HepG2 (cell line): ENCODE measurements at regions not wholly inside any gene's neighbourhood (a gene's known extent, or its start where the extent isn't known, plus 50 kb on each side); places are given as distances from the start of the nearest gene placed in this dataset.

Experiments
- ATAC-seq: fragments of 200-7000 bp; cut with Tn5 transposase; 3 replicates; pipeline ENCODE4 v1.9.1; 2020; ENCODE audit warnings: mild to moderate bottlenecking, moderate library complexity
- BruUV-seq: library from RNA; stranded (reverse); fragments of 400-500 nt; replicated peaks from 2 replicates; lab custom pipeline; 2021; lab: Mats Ljungman, UMichigan
- CTCF ChIA-PET: fragments of 300-600 bp; formaldehyde crosslinking; extraction: SDS; loops from one replicate; lab custom pipeline; 2021; ENCODE audit warnings: low total read pairs, inconsistent platforms, low intra/inter-chr PET ratio; lab: Yijun Ruan, JAX
- POLR2A ChIA-PET: fragments of 350-600 bp; sonication (Branson Sonifier 250); formaldehyde crosslinking; loops from one replicate; lab custom pipeline; 2020; ENCODE audit warnings: antibody characterized with exemption, inconsistent platforms; lab: Yijun Ruan, JAX
- DNase-seq: peaks from one replicate; pipeline ENCODE4 v3.0.0-alpha.2; 2015; ENCODE audit warnings: low spot score
- FAIRE-seq: peaks from 3 replicates; lab custom pipeline; 2011; peaks lifted over from hg19 to GRCh38; lab: Jason Lieb, UNC
- H2AFZ ChIP-seq: one replicate; pipeline ENCODE4 v1.6.1; 2011; ENCODE audit warnings: low read length, inconsistent platforms
- H3K27ac ChIP-seq: fragments of 300-600 bp; 3 replicates; pipeline ENCODE4 v1.8.0; 2011; ENCODE audit warnings: mixed run types, mild to moderate bottlenecking, mixed read lengths, low read length, inconsistent platforms; ENCODE audit not compliant: insufficient read depth; ENCODE audit errors: extremely low read length
- H3K27me3 ChIP-seq, 2 experiments: fragments of 200-600 bp in 1 of 2; 2 replicates in 1 of 2; 3 replicates in 1 of 2; pipeline versions ENCODE4 v1.6.0 to v1.8.0; 2011; ENCODE audit warnings: low read length in 2 of 2, mild to moderate bottlenecking in 2 of 2, moderate library complexity in 2 of 2, inconsistent platforms in 1 of 2; ENCODE audit not compliant: insufficient read depth in 2 of 2, control insufficient read depth in 1 of 2
- H3K36me3 ChIP-seq, 2 experiments: fragments of 200-600 bp in 1 of 2; replicated peaks in 1 of 2; 2 replicates in 1 of 2; 3 replicates in 1 of 2; pipeline versions ENCODE4 v1.5.1 to v1.8.0; 2011; ENCODE audit warnings: low read length in 2 of 2, inconsistent platforms in 1 of 2; ENCODE audit not compliant: insufficient read depth in 2 of 2, control insufficient read depth in 1 of 2
- H3K4me1 ChIP-seq: 2 replicates; pipeline ENCODE4 v1.5.1; 2012; ENCODE audit warnings: low read length, inconsistent platforms; ENCODE audit not compliant: insufficient read depth
- H3K4me2 ChIP-seq: 2 replicates; pipeline ENCODE4 v1.6.0; 2011; ENCODE audit warnings: low read depth, low read length, inconsistent platforms
- H3K4me3 ChIP-seq, 3 experiments: fragments of 200-600 bp in 1 of 3; sonication (generic), shearing (Covaris generic) in 1 of 3; replicated peaks in 1 of 3; 2 replicates each; pipeline ENCODE4 v1.5.1; 2011 to 2016; ENCODE audit warnings: low read length in 3 of 3, inconsistent platforms in 2 of 3, low read depth in 2 of 3, mild to moderate bottlenecking in 2 of 3, control low read depth in 1 of 3, mixed read lengths in 1 of 3; ENCODE audit not compliant: insufficient read depth in 1 of 3
- H3K79me2 ChIP-seq: one replicate; pipeline ENCODE4 v1.6.1; 2011; ENCODE audit warnings: low read length, inconsistent platforms; ENCODE audit not compliant: insufficient read depth
- H3K9ac ChIP-seq: 2 replicates; pipeline ENCODE4 v1.6.0; 2011; ENCODE audit warnings: mild to moderate bottlenecking, low read depth, low read length, inconsistent platforms; ENCODE audit not compliant: insufficient read depth
- H3K9me3 ChIP-seq: 2 replicates; pipeline ENCODE4 v1.5.1; 2012; ENCODE audit warnings: mild to moderate bottlenecking, low read length
- H4K20me1 ChIP-seq: 2 replicates; pipeline ENCODE4 v1.6.0; 2011; ENCODE audit warnings: inconsistent platforms, mild to moderate bottlenecking, low read length, moderate library complexity; ENCODE audit not compliant: insufficient read depth
- CHD2 ChIP-seq: IDR thresholded peaks from 2 replicates; pipeline ENCODE4 v1.6.1; 2011; ENCODE audit warnings: low read depth, low read length, improper control_type of control experiment
- FOSL2 ChIP-seq: sonication (generic); formaldehyde crosslinking; IDR thresholded peaks from 2 replicates; pipeline ENCODE4 v1.4.0; 2020; ENCODE audit warnings: missing genetic modification reagents
- MAFF ChIP-seq: IDR thresholded peaks from 2 replicates; pipeline ENCODE4 v1.6.1; 2011; ENCODE audit warnings: low read depth, low read length, improper control_type of control experiment
- MAFK ChIP-seq, 2 experiments: IDR thresholded peaks in 1 of 2; conservative IDR thresholded peaks in 1 of 2; 2 replicates each; pipeline ENCODE4 v1.6.1; 2011; ENCODE audit warnings: improper control_type of control experiment in 2 of 2, low read length in 2 of 2
- MXI1 ChIP-seq: IDR thresholded peaks from 3 replicates; pipeline ENCODE4 v1.6.1; 2012; ENCODE audit warnings: low read depth, low read length, inconsistent platforms, borderline replicate concordance
- STAG1 ChIP-seq: sonication (generic); formaldehyde crosslinking; IDR thresholded peaks from 2 replicates; pipeline ENCODE4 v1.4.0; 2020; ENCODE audit warnings: missing genetic modification reagents
- ZNF7 ChIP-seq: IDR thresholded peaks from 2 replicates; pipeline ENCODE4 v1.6.1; 2016; ENCODE audit warnings: missing biosample characterization, missing genetic modification reagents
- WGBS: methylation state at CpG from one replicate; pipeline ENCODE4 v1.1.6; 2017; ENCODE audit warnings: low lambda C conversion rate; 5-methylcytosine and 5-hydroxymethylcytosine counted together
- in situ Hi-C: cut with HindIII; loops from 2 replicates; pipeline ENCODE4 v1.10.0; 2017; ENCODE audit warnings: low pct_unique_long_range_greater_than_20kb; ENCODE audit not compliant: extremely low pct_ligation_motif_present
- intact Hi-C: fragments of 100-400 bp; cut with micrococcal nuclease; formaldehyde crosslinking; loops from one replicate; pipeline ENCODE4 v1.10.0; 2022; ENCODE audit not compliant: unreplicated experiment

- in situ Hi-C loops: no loop called here
- no peak for ATAC-seq
- Histone ChIP-seq H3K4me3 (no peak overlapping the region), H3K36me3 (no peaks in the 10 kb centered on the region), H4K20me1 (no peaks in the 10 kb centered on the region), H3K27me3 (peaks cover 0 to under 1% of the 10 kb centered on the region in 2 experiments; a peak in 1 of 5 replicates), H3K9ac (no peak overlapping the region), H2AFZ (no peak overlapping the region), H3K4me2 (no peak overlapping the region), H3K9me3 (no peaks in the 10 kb centered on the region), H3K79me2 (no peaks in the 10 kb centered on the region), H3K27ac (no peak overlapping the region), H3K4me1 (no peaks in the 10 kb centered on the region)
- 66% methylated on average over 4 of the region's 4 CpGs for WGBS
- DNase-seq: no peak
- CTCF ChIA-PET: no interaction called here
- BruUV-seq: no TSS peak
- POLR2A ChIA-PET: no interaction called here
- TF ChIP-seq MAFF: peak; percentile 94
- no peak for TF ChIP-seq MXI1
- TF ChIP-seq MAFK (conservative IDR thresholded peaks at IDR 0.05 in 1 of 2, IDR thresholded peaks at IDR 0.05 in 1 of 2; ENCODE audit: low read length in 2 of 2): peak; percentile 88 to 96
- FAIRE-seq: no peak
- intact Hi-C loops: loop anchor here (10.0 kb wide), 1 partner anchor 492 kb away; no protein-coding TSS in a partner anchor
Observed at GRCh38 chr13:22253107-22253506, 582.2 kb downstream of the FGF9 start.

- H3K36me3 ChIP-seq: no peaks in the 10 kb centered on the region
- WGBS: 1% methylated on average over 2 of the region's 2 CpGs
- no peak overlapping the region for H3K4me3 ChIP-seq
- H2AFZ ChIP-seq: no peak overlapping the region
- no peak overlapping the region for H3K9ac ChIP-seq
- H3K27ac ChIP-seq: no peak overlapping the region
- intact Hi-C loops (loop anchor here (10.0 kb wide), 1 partner anchor 489 kb away; no protein-coding TSS in a partner anchor), in situ Hi-C loops (no loop called here)
- POLR2A ChIA-PET: no interaction called here
- no peak for ATAC-seq
- no peaks in the 10 kb centered on the region for H3K79me2 ChIP-seq
- BruUV-seq: no TSS peak
- no peaks in the 10 kb centered on the region for H3K9me3 ChIP-seq
- CTCF ChIA-PET: no interaction called here
- no peaks in the 10 kb centered on the region for H3K4me1 ChIP-seq
- no peak for DNase-seq
- H3K4me2 ChIP-seq: no peak overlapping the region
- H3K27me3 ChIP-seq: no peaks in the 10 kb centered on the region
- TF ChIP-seq STAG1 (CRISPR knock-in tag): peak; percentile 7; the same call in 1 of the 2 replicates
- no peak for TF ChIP-seq FOSL2 (CRISPR knock-in tag)
- TF ChIP-seq ZNF7 (CRISPR knock-in tag): no peak
- no peak for TF ChIP-seq CHD2
- peak; percentile 98 to 100 for TF ChIP-seq MAFK (conservative IDR thresholded peaks at IDR 0.05 in 1 of 2, IDR thresholded peaks at IDR 0.05 in 1 of 2; ENCODE audit: low read length in 2 of 2)
- TF ChIP-seq MAFF: peak; percentile 99
- H4K20me1 ChIP-seq: no peaks in the 10 kb centered on the region
- FAIRE-seq: no peak
Observed at GRCh38 chr13:22256111-22256639, 585.3 kb downstream of the FGF9 start.
